Stimulated activated CD4-positive, alpha-beta T cell treated with anti-CD3 and anti-CD28 coated beads, Interleukin-2, amount 100 ng/mL, for 48 hours (primary cell): ENCODE measurements at regions not wholly inside any gene's neighbourhood (a gene's known extent, or its start where the extent isn't known, plus 50 kb on each side); places are given as distances from the start of the nearest gene placed in this dataset.

Experiments
- DNase-seq, 2 donors: peaks; one replicate each; pipeline ENCODE4 v3.0.0-alpha.2; 2020

- no peak for DNase-seq
Observed at GRCh38 chr3:103684904-103685303, 1250.1 kb downstream of the ZPLD1 start.

GRCh38 chr3:103685939-103686338 lies 1251.1 kb downstream of the ZPLD1 start:
- no peak for DNase-seq

- DNase-seq = no peak
Observed at GRCh38 chr3:103690536-103690935, 1255.7 kb downstream of the ZPLD1 start.

- DNase-seq = no peak
Observed at GRCh38 chr3:103693831-103694230, 1259.0 kb downstream of the ZPLD1 start.

GRCh38 chr3:103698646-103699045 lies 1263.8 kb downstream of the ZPLD1 start:
- no peak for DNase-seq

GRCh38 chr3:103699228-103699627 lies 1264.4 kb downstream of the ZPLD1 start:
- DNase-seq = no peak

- no peak for DNase-seq
Observed at GRCh38 chr3:103705641-103706040, 1270.8 kb downstream of the ZPLD1 start.

- no peak for DNase-seq
Observed at GRCh38 chr3:103706671-103707070, 1271.9 kb downstream of the ZPLD1 start.

- no peak for DNase-seq
Observed at GRCh38 chr3:103711670-103712069, 1276.9 kb downstream of the ZPLD1 start.

GRCh38 chr3:103712320-103713008 lies 1277.6 kb downstream of the ZPLD1 start:
- DNase-seq = no peak

- DNase-seq = no peak
Observed at GRCh38 chr3:103729547-103729946, 1294.7 kb downstream of the ZPLD1 start.

- no peak for DNase-seq
Observed at GRCh38 chr3:103730744-103731143, 1295.9 kb downstream of the ZPLD1 start.

- no peak for DNase-seq
Observed at GRCh38 chr3:103752986-103753385, 1318.2 kb downstream of the ZPLD1 start.

- DNase-seq = no peak
Observed at GRCh38 chr3:103767635-103768034, 1332.8 kb downstream of the ZPLD1 start.

- no peak for DNase-seq
Observed at GRCh38 chr3:103785017-103785416, 1350.2 kb downstream of the ZPLD1 start.

GRCh38 chr3:103785537-103785936 lies 1350.7 kb downstream of the ZPLD1 start:
- no peak for DNase-seq

GRCh38 chr3:103786296-103786695 lies 1351.5 kb downstream of the ZPLD1 start:
- DNase-seq = no peak

- DNase-seq = no peak
Observed at GRCh38 chr3:103787164-103787871, 1352.5 kb downstream of the ZPLD1 start.

GRCh38 chr3:103787879-103788278 lies 1353.1 kb downstream of the ZPLD1 start:
- DNase-seq = no peak

GRCh38 chr3:103791786-103792515 lies 1357.1 kb downstream of the ZPLD1 start:
- DNase-seq = no peak

GRCh38 chr3:103794656-103795055 lies 1359.8 kb downstream of the ZPLD1 start:
- no peak for DNase-seq

GRCh38 chr3:103796068-103796467 lies 1361.3 kb downstream of the ZPLD1 start:
- DNase-seq = no peak

GRCh38 chr3:103803787-103804186 lies 1369.0 kb downstream of the ZPLD1 start:
- no peak for DNase-seq

- no peak for DNase-seq
Observed at GRCh38 chr3:103810167-103810566, 1375.4 kb downstream of the ZPLD1 start.
